Upper lobe of right lung (tissue), 1 donor: ENCODE measurements at regions not wholly inside any gene's neighbourhood (a gene's known extent, or its start where the extent isn't known, plus 50 kb on each side); places are given as distances from the start of the nearest gene placed in this dataset.

Source experiments
- ATAC-seq: fragments of 200-7000 bp; cut with Tn5 transposase; one replicate; pipeline ENCODE4 v1.9.1; 2020; ENCODE audit warnings: mild to moderate bottlenecking, moderate library complexity
- DNase-seq: peaks from one replicate; pipeline ENCODE4 v3.0.0-alpha.2; 2020
- H3K27ac ChIP-seq: fragments of 200-600 bp; one replicate; pipeline ENCODE4 v1.8.0; 2022
- H3K27me3 ChIP-seq: fragments of 200-600 bp; one replicate; pipeline ENCODE4 v1.8.0; 2022; ENCODE audit warnings: mild to moderate bottlenecking
- H3K36me3 ChIP-seq: fragments of 200-600 bp; one replicate; pipeline ENCODE4 v1.8.0; 2022
- H3K4me1 ChIP-seq: fragments of 200-600 bp; one replicate; pipeline ENCODE4 v1.8.0; 2022
- H3K4me3 ChIP-seq: fragments of 200-600 bp; one replicate; pipeline ENCODE4 v1.8.0; 2022; ENCODE audit warnings: mild to moderate bottlenecking
- H3K9me3 ChIP-seq: fragments of 200-600 bp; one replicate; pipeline ENCODE4 v1.8.0; 2022
- intact Hi-C: fragments of 100-400 bp; cut with DNase I; formaldehyde crosslinking; loops from one replicate; pipeline ENCODE4 v1.11.0; 2022
- TF ChIP-seq, protein P1 (sequence below): fragments of 200-600 bp; IDR thresholded peaks from one replicate; pipeline ENCODE4 v1.8.0; 2022; ENCODE audit warnings: antibody characterized with exemption
- donor health status: DM: no; HTN: yes; CAD: no; lungs with severe emphysema.

DNA sequence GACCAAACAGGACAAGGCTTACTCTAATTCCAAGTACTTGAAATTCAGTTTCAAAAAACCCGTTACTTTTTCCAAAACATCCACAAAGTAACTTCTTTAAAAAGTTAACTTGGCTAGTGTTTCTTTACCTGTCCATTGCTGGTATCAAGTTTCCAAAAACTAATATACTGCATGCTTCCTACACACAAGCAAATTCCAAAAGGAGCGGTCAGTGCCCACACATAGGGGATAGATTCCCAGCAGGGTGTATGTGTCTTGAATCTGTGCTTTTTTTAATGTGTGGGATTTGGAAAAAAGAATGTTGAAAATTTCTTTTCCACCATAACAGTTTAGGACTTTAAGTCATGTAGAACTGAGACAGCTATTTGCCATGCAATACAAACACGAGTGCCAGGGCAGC is 367.8 kb upstream of the SOX9 start:
- H3K9me3 ChIP-seq, result no peaks in the 10 kb centered on the region
- no peak for ATAC-seq
- H3K27ac ChIP-seq, result no peak overlapping the region
- no peaks in the 10 kb centered on the region for H3K4me1 ChIP-seq
- TF ChIP-seq, protein P1, sequence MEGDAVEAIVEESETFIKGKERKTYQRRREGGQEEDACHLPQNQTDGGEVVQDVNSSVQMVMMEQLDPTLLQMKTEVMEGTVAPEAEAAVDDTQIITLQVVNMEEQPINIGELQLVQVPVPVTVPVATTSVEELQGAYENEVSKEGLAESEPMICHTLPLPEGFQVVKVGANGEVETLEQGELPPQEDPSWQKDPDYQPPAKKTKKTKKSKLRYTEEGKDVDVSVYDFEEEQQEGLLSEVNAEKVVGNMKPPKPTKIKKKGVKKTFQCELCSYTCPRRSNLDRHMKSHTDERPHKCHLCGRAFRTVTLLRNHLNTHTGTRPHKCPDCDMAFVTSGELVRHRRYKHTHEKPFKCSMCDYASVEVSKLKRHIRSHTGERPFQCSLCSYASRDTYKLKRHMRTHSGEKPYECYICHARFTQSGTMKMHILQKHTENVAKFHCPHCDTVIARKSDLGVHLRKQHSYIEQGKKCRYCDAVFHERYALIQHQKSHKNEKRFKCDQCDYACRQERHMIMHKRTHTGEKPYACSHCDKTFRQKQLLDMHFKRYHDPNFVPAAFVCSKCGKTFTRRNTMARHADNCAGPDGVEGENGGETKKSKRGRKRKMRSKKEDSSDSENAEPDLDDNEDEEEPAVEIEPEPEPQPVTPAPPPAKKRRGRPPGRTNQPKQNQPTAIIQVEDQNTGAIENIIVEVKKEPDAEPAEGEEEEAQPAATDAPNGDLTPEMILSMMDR, result no peak
- intact Hi-C loops, result no loop called here
- DNase-seq, result no peak
- H3K27me3 ChIP-seq, result no peaks in the 10 kb centered on the region
- H3K4me3 ChIP-seq, result no peak overlapping the region
- H3K36me3 ChIP-seq, result no peaks in the 10 kb centered on the region

DNA sequence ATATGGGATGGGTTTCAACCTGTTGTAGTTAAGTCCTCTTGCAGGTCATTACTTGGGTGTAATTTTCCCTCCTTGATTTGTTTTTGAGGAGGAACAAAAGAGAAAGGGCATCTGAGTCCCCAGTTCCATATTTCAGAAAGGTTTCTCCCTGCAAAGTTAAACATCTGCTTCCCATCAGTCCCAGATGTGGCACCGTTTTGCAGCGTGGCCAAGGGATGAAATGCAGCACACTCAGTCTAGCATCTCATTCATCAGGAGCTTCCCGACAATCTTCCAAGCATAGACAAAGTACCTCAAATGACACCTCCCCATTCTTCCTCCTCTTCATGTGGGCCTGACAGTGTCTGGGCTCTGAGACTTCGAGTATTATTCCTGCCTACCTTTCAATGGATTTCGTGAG is 363.7 kb upstream of the SOX9 start:
- no peak for ATAC-seq
- TF ChIP-seq, protein P1, result no peak
- H3K27ac ChIP-seq, result no peak overlapping the region

DNA sequence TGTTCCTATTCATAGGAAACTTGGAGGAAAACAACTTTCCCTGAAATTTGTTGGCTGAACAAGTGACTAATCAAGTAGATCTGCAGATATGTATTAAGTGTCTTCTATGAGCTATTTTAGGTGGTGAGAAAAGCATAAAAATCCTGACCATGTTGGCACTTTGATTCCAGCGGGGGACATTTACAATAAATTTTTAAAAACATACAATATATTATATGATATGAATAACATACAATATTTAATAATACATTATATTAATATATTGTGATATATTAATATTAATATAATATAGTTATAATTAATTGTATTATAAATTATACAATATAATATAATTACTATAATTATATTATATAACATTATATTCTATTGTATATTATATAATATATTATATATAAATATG is 362.9 kb upstream of the SOX9 start:
- Histone ChIP-seq H3K4me3 (no peak overlapping the region), H3K4me1 (no peaks in the 10 kb centered on the region), H3K9me3 (no peaks in the 10 kb centered on the region), H3K27ac (no peak overlapping the region), H3K36me3 (no peaks in the 10 kb centered on the region), H3K27me3 (no peaks in the 10 kb centered on the region)
- ATAC-seq (no peak), DNase-seq (no peak)
- TF ChIP-seq, protein P1, result no peak
- intact Hi-C loops, result no loop called here

More for the DNA sequence above, 363.7 kb upstream of the SOX9 start:
- intact Hi-C loops, result no loop called here
- Histone ChIP-seq H3K36me3 (no peaks in the 10 kb centered on the region), H3K27me3 (no peaks in the 10 kb centered on the region), H3K9me3 (no peaks in the 10 kb centered on the region), H3K4me1 (no peaks in the 10 kb centered on the region), H3K4me3 (no peak overlapping the region)
- DNase-seq, result no peak

DNA sequence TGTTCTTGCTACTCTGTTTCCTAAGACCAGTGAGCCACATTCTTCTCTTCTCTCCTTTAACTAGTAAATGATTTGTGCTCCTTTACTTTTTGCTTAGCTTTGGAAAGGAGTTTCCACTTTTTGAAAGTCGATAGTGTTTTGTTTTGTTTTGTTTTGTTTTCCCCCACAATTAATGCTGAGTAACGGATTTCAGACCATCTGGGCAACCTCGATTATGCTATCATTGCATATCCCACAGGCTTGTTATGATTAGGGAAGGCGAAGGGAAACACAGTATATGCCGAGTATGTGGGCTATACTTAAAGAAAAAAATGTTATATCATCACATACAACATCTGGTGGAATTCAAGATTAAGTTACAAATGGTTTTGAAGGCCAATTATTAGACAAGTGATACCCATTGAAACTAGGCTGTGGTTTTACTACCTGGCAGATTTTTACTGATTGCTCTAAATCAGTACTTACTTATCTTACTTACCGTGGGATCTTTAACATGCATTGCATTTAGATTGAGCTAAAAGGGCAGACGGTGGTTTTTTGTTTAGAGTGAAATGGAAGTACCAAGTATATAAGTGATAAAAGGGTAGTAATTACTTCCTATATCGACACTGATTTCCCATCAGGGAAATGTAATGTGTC is 361.3 kb upstream of the SOX9 start:
- DNase-seq (no peak), ATAC-seq (no peak)
- Histone ChIP-seq H3K27me3 (no peaks in the 10 kb centered on the region), H3K4me1 (no peaks in the 10 kb centered on the region), H3K36me3 (no peaks in the 10 kb centered on the region), H3K9me3 (no peaks in the 10 kb centered on the region), H3K27ac (no peak overlapping the region), H3K4me3 (no peak overlapping the region)
- TF ChIP-seq, protein P1, result no peak
- intact Hi-C loops, result no loop called here

DNA sequence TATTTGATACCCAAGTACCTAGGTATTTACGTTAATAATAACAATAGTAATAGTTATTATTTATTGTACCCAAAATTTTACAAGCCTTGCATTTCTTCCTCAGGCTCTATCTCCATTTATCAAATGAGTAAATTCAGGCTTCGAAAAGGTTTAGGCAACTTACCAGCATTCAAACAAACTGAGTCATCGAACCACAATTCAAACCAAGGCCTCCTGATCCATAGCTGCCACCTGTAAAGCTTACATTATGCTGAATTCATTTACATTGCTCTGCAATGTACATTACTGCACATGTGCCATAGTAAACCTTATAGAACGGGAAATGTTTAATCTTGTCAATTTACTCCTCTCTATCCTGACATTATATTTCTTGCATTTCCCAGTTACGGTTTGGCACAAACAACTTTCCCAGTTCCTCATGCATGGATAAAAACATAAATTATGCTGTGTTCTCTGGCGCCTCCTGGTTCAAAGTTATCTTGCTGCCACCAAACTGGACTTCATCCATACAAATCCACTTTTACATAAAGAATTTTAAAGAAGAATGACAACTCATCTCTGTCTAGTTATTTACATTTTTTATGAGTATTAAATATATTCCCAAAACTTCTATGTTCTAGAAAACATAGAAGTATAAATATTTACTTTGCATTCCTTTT is 360.6 kb upstream of the SOX9 start:
- no peak for DNase-seq
- ATAC-seq, result no peak
- H3K9me3 ChIP-seq, result no peaks in the 10 kb centered on the region
- H3K4me3 ChIP-seq, result no peak overlapping the region
- no peaks in the 10 kb centered on the region for H3K27me3 ChIP-seq
- intact Hi-C loops, result no loop called here
- no peaks in the 10 kb centered on the region for H3K4me1 ChIP-seq
- H3K36me3 ChIP-seq, result no peaks in the 10 kb centered on the region
- TF ChIP-seq, protein P1, result no peak
- no peak overlapping the region for H3K27ac ChIP-seq
